SU-DHL-6 (cell line): ENCODE measurements at regions not wholly inside any gene's neighbourhood (a gene's known extent, or its start where the extent isn't known, plus 50 kb on each side); places are given as distances from the start of the nearest gene placed in this dataset.

Source experiments
- CTCF ChIP-seq: fragments of 200-600 bp; sonication (generic); IDR thresholded peaks from one replicate; pipeline ENCODE4 v1.5.1; 2017; ENCODE audit warnings: antibody characterized with exemption, mild to moderate bottlenecking, low read length, moderate library complexity; ENCODE audit not compliant: insufficient read depth, poor library complexity, severe bottlenecking
- EZH2phosphoT487 ChIP-seq: fragments of 200-600 bp; sonication (generic), shearing (Covaris generic); conservative IDR thresholded peaks from 2 replicates; pipeline ENCODE4 v1.6.1; 2018; ENCODE audit warnings: mild to moderate bottlenecking, antibody characterized with exemption, low read length, moderate library complexity, mixed read lengths

DNA sequence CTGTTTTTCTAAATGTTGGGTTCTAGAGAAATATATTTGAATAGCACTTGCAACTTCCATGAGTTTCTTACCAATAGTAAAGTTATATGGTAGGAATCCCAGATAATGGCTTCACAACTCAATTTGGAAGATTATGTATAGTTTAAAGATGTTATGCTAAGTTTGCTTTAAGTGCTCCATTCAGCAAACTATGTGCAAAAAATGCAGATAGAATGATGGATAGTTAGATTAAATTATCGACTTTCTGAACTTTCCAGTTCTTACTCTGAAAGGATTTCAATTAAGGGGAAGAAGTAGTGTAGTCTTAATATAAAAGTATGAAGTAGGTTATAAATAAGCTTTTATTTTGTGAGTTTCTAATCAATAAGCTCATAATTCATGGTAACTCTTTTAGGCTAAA is 60.7 kb upstream of the NFKB1 start:
- TF ChIP-seq CTCF (no peak), EZH2phosphoT487 (no peak)
